NCI-H2196 treated with DMSO at 0.1 percent for 48 hours (cell line): ENCODE measurements at regions not wholly inside any gene's neighbourhood (a gene's known extent, or its start where the extent isn't known, plus 50 kb on each side); places are given as distances from the start of the nearest gene placed in this dataset.
"Not testable (repeated sequence)": the region's sequence is repeated elsewhere in the genome, so short reads cannot be mapped to it uniquely, and the experiment has no call there.

Experiments
- DNase-seq: peaks from one replicate; lab custom pipeline; 2025; ENCODE audit not compliant: unreplicated experiment; lab: John Stamatoyannopoulos, UW

DNA sequence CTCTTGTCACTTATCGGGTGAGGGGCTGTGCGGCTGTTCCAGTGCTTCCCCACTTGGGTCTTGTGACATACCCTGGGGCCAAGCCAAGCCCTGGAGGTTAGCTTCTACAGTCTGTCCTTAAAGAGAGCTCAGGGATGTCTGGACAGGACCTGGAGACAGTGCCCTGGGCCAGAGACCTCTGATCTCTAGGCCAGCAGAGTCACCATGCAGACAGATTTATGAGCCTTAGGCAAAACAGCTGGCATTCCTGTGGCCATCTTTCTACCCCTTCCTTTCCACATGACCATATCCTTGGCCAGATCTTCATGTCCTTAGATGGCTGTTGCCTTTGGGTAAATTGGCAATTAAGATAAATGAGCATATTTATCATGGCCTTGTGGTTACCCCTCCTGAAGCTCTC lies 678.6 kb downstream of the MAFB start:
- no peak for DNase-seq

DNA sequence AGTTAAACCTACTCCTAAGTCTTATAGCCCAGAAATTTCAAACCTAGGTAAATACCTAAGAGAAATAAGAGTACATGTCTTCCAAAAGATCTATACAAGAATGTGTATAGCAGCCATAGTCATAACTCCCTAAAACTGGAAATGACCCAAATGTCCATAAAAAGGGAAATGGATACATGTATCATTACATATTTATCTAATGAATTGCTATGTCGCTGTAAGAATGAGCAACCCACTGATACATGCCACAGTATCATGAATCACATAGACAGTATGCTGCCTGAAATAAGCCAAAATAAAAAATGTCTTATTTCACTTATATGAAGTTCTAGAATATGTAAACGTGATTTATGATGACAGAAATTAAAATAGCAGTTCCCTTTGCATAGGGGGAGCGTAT lies 679.5 kb downstream of the MAFB start:
- no peak for DNase-seq

DNA sequence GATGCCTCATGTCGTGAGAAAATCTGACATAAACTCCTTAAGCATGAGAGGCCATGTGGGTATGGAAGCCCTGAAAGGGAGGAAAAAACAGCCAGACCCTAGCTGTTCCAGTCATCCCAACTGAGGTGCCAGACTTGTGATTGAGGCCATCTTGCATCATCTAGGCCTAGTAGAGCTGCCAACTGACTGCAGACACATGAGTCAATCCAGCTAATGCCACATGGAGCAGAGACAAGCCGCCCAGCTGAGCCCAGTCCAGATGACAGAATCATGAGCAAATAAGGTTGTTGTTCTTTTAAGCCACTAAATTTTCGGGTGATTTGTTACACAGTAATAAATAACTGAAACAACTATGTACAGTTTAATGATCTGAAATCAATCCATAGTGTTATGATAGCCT lies 680.9 kb downstream of the MAFB start:
- no peak for DNase-seq

DNA sequence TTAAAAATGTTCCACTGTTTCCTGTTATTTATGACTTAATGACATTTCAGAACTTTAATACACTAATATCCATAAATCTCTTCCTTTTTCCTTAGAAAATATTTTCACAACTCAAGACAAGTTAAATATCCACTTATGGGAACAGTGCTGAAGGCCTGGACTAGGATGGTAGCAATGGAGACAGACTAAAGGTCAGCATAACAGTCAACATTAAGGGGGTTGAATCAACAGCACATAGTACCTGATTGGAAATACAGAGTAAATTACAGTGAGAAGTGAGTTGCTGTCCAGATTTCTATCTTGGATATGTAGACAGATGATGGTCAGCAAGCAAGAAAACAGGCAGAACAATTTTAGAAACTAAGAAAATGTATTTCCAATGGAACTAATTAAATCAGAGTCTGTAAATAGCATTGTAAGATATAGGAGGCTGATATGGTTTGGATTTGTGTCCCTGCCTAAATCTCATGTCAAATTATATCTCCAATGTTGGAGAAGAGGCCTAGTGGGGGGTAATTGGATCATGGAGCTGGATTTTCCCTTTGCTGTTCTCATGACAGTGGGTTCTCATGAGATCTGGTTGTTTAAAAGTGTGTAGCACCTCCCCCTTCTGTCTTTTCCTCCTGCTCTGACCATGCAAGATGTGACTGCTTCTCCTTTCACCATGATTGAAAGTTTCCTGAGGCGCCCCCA lies 682.7 kb downstream of the MAFB start:
- no peak for DNase-seq

DNA sequence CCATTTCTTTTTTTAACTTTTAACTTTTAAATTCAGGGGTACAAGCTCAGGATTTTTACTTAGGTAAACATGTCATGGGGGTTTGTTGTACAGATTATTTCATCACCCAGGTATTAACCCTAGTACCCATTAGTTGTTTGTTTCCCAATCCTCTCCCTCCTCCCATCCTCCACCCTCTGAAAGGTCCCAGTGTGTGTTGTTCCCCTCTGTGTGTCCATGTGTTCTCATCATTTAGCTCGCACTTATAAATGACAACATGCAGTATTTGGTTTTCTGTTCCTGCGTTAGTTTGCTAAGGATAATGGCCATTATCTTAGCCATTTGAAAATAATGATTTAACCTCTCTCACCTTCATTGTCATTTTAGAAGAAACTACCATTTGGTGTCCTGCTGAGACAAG lies 684.9 kb downstream of the MAFB start:
- not testable (repeated sequence) for DNase-seq

DNA sequence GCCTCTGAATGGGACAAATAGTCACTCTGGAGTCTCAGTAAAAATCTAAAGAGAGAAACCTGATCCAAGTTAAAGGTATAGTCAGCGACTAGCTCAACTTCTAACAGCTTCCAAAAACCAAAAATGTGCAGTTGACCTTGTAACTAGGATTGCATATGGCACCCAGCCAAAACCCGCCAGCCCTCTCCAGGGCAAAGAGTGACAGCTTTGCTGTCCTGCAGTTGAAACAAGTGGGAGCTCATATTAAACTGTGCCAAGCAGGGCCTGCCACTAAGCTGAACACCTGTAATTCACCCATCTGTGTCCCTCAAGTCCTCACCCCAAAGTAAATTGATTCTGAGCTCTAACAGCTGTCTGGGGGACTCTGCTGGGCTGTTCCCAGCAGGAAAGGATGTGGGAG lies 695.3 kb downstream of the MAFB start:
- DNase-seq: no peak

DNA sequence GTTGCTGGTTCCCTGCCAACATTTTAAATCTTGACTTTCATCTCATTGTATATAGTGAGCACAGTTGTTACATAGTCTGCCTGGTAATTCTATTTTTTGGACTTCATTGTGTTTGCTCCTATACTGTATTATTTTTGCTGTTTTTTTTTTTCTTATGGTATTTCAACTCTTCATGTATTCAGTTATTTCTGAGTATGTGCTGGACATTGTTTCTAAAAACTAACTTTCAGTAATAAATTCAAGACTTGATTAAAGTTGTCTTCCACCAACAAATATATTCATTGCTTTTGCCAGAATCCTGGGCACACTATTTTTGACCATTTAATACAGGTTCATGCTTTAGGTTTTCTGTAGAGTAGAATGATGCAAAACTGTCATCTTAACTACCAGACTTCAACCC lies 698.3 kb downstream of the MAFB start:
- DNase-seq: no peak

DNA sequence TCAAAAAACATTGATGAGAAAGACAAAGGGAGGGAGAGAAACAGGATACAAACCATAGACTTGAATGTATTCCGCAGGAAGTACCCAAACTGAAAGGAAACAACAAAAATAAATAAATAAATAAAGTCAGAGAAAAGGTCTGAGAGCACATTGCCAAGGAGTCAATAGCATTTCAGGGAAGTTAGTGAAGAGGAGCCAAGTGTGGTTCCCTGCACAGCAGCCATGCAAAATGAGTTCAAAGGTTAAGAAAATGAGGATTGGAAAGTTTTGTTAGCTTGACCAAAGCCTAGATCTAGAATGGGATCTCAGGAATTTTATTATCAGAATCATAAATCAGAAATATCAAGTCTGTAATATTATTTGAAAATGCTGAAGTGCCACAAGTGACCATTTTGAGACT lies 700.0 kb downstream of the MAFB start:
- no peak for DNase-seq

DNA sequence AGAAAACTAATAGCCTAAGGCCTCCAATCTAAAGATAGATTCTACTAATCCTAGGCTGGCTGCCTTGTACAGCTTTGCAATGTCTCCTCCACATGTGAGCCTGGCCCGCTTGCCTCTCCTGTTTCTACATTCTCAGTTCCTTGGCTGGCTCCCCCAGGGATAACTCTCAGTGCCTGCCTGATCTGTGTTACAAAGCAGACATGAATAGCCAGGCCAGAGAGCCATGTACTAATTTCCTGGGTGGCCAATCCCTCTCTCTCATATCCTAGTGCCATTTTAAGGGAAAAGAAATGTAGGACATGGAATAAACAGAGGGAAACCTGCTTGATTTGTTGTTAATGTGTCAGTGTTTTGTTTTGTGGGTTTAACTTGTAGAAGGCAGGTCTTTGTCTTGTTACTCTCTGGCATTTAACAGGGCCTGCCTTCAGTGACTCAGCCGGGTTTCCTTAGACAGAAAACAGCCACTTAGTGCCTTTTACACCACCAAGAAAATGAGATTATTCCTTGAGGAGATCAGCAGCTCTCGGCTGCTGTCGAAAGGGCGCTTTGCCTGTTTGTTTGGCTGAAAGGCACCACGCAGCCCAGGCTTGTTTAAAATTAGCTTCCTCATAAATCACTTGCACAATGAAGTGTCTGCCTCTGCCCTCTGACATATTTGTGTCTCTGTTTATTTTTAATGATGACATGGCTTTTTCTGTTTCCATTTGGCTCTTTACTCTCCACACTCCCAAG lies 702.7 kb downstream of the MAFB start:
- DNase-seq: no peak

DNA sequence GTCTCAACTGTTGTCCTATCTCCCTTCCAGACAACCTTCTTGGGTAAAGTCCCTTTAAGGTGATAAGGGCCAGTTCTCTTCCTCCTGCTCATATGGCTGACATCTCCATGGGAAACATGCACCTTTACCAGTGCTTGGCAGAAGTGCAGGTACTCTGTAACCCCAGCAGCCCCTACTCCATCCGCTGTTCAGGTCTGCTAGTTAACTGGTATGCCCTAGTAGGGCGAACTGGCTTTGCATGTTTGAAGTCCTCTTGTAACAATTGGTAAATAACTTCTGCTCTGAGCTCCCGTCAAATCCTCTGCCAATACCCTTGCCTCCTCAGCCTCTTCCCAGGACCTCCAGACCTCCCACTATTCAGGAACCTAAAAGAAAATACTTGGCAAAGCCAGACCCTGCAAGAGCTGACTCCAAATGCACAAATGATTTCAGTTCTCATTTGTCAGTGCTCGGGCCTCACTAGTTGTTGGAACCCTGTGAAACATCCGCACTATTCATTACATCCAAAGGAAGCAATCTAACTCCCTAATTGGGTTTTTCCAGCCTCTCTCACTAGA lies 703.7 kb downstream of the MAFB start:
- no peak for DNase-seq

DNA sequence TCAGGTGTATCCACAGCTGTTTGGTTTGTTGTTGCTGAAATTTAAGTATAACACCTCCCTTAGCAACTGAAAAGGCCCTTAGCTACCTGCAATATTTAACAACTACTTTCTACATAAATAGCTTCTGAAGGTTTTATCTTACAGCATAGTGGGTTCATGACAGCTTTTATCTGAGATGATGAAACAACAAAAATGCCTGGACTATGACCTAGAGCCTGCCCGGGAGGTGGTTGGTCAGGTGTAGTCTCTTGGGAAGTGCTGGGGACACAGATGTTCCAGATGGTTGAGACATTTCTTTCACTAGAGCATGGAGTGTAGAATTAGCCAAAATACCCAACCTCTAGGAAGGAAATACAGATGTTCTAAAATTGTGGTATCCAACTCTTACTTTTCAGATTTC lies 705.4 kb downstream of the MAFB start:
- no peak for DNase-seq

DNA sequence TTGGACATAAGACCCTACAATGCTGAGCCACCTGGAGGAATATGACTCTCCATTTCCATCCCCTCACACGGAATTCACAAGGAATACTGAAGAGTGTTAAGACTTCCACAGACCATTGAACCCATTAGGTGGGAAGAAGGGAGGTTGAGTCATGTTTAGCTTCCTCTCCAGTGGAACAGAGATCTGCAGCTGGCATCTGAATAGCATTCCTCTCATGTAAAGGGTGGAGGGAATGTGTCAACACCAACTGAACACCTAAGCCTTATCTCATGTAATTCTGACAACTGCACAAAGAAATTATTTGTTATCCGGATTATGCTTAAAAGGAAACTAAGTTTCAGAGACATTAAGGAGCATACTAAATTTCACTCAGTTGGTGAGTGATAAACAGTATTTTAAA lies 705.9 kb downstream of the MAFB start:
- no peak for DNase-seq

DNA sequence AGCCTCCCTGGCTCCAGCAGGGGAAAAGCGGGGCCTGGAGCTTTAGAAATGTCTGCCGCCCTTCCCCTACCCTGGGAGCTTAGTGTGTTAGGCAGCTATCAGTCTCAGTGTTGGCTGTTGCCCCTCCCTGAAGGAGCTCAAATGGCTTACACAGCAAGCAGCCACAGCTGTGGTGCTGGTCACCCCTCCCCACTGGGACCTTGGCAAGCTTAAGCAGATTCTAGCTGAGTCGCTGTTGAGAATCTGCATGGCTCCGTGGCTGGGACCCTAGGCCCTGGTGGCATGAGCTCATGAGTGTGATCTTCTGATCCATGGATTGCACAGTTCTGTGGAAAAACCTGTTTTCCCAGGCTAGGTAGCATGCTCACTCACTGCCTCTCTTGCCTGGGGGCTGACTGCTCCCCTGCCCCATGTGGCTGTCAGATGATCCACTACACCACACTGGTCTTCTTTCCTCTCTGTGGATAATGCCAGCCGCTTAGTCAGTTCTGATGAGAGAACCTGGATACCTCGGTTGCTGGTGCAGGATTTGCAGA lies 714.0 kb downstream of the MAFB start:
- no peak for DNase-seq

DNA sequence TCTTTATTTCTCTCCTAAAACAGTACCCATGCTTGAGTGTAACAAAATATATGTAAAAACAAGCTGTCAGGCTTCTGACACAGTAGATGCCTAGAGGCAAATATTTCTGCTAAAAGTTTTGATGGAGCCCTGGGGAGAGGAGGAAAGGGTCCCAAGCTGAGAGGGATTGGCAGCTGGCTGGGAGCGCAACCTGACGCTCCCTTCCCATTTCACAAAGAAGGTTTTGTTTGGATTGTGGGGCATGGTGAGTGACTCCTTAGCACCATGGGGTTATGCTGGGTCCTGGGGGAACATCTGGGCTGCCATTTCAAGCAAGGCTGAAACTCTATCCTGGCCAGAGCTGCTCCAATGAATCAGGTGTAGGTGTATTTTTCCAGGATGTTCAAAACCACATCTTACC lies 720.5 kb downstream of the MAFB start:
- DNase-seq: no peak

DNA sequence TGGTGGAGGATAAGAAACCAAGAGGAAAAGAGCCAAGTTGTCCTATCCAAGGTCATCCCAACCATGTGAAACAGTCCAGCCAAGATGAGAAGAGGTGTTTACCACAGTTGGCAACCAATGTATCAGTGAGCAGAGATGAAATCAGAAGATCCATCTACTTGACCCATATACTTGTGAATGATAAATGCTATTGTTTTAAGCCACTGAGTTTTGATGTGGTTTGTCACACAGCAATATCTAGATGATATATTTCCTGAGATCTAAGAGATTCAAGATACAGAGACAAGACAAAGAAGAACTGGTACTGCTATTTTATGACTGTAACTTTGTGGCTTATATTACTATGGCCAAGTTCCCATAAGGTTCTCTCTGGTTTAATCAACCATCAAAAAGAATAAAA lies 721.2 kb downstream of the MAFB start:
- no peak for DNase-seq

DNA sequence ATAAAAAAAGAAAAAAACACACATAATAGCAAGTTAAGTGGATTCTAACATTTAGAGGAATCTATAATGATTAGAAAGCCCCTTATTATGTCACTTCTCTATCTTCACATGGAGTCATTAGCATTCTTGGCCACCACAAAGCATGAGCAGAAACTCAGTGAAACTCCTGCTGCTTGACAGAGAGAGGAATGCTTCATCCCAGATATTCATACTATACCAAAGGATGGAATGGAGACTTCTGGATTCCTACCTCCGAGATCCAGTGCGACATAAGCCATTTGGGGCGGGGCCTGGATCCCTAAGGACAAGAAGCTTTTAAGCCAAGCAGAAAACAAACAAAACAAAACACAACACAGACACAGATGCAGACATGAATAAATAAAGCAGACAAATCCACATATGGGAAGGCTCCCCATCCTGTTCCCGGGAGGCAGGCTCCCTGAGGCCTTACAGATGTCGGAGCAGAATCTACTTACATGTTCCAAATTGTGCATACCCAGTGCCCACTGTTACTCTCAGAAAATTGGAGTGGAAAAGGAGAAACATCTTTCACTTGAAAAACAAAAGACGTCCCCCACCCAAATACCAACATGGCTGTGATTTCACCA lies 727.3 kb downstream of the MAFB start:
- no peak for DNase-seq

DNA sequence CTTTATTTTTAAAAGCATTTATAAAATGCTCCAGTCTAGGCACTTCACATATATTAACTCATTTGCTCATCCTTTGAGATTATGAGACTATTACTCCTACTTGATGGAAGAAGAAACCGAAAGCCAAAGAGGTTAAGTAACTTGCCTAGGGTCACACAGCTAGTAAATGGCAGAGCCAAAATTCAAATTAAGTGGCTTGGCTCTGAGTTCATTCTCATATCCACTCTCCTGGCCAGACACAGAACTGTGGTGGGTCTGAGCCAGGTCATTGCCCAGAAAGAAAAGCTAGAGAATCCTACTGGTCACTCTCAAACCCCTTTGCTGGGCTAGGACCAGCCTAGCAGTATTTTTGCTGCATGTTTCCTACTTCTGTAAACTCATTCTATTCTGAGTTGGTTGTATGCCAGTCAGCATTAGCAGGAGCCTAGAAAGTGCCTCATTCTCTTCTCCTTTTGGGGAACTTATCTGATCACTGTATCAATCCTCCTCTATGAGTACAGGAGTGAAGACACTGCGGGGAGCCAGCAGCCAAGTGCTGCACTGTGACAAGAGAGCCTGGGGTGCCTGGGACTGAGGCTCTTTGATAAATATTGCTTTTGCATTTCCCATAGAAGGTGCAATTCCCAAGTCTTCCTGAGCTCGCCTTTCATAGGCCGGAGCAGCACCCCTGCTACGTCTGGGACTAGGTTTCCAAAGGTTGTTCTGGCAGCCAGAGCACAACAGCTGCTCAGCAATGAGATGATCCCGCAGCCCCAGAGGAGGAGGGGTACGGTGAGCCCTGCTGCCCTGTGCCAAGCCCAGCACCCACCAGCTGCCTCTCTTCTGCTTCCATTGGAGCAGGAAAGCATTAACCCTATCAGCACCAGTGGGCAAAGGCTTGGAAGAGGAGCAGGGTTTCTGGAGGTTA lies 728.3 kb downstream of the MAFB start:
- peak; percentile 31 for DNase-seq

DNA sequence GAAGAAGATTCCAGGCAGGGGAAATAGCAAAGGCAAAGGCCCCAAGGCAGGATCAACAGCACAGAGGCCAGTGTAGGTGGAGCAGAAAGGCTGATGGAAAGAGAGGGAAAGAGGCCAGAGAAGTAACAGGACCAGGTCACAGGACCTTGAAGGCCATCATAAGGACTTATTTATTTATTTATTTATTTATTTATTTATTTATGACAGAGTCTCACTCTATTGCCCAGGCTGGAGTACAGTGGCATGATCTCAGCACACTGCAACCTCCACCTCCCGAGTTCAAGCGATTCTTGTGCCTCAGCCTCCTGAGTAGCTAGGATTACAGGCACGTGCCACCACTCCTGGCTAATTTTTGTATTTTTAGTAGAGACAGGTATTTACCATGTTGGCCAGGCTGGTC lies 731.1 kb downstream of the MAFB start:
- not testable (repeated sequence) for DNase-seq

DNA sequence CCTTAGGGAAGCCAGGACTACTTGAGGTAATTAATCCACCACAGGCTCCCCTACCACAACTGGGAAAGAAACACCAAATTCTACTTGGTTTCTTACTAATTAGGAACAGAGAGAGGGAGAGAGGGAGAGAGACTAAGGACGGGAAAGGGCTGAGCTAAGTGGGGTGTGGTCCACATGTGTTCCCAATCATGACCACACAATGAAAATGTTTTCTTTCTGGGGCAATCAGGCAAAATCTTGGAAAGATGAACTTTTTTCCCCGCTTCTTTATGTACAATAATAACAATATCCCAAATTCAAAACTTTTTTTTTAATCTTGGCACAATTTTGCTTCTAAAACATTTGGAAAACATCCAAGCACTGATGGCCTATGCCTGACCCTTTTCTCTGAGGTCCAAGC lies 734.4 kb downstream of the MAFB start:
- DNase-seq: no peak

DNA sequence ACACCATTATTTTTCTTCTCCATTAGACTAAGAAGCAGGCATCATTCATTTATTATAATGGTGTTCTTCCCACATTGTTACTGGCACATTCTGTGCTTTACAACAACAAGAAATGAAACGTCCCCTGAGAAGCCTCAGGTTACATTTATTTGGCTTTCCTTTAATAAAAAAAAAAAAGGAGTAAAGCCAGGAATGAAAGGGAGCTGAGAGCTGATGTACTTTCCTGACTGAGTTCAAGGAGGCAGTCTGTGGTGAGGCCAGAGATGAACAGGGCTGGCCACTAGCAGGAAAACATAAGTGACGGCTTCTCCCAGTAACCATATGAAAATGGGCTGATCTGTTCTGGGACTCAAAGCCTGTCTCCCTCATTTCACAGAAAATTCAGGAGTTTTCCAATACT lies 742.1 kb downstream of the MAFB start:
- no peak for DNase-seq
